Sigmoid colon (tissue), 6 donors: ENCODE measurements at regions not wholly inside any gene's neighbourhood (a gene's known extent, or its start where the extent isn't known, plus 50 kb on each side); places are given as distances from the start of the nearest gene placed in this dataset.

Source experiments
- DNase-seq: peaks from one replicate; pipeline ENCODE4 v3.0.0-alpha.2; 2019
- H3K27ac ChIP-seq, 4 donors: fragments of 200-600 bp; sonication (generic); one replicate each; pipeline ENCODE4 v1.5.1; 2016 to 2019; ENCODE audit warnings: mild to moderate bottlenecking in 1 of 4
- H3K27me3 ChIP-seq, 3 donors: fragments of 200-600 bp; sonication (generic); one replicate each; pipeline ENCODE4 v1.5.1; 2019; ENCODE audit warnings: mild to moderate bottlenecking in 1 of 3
- H3K36me3 ChIP-seq, 4 donors: fragments of 200-600 bp; sonication (generic); one replicate each; pipeline ENCODE4 v1.5.1; 2016 to 2019
- H3K4me1 ChIP-seq, 4 donors: fragments of 200-600 bp; sonication (generic); one replicate each; pipeline ENCODE4 v1.5.1; 2017 to 2019
- H3K4me3 ChIP-seq, 4 donors: fragments of 200-600 bp; sonication (generic); one replicate each; pipeline ENCODE4 v1.5.1; 2017 to 2019; ENCODE audit warnings: mild to moderate bottlenecking in 2 of 4, moderate library complexity in 1 of 4
- H3K9me3 ChIP-seq, 4 donors: fragments of 200-600 bp in 3 of 4; sonication (generic) in 3 of 4; one replicate each; pipeline versions ENCODE4 v1.5.1 to v1.6.1; 2013 to 2019
- EP300 ChIP-seq, 4 donors: sonication (generic); formaldehyde crosslinking; IDR thresholded peaks; one replicate each; pipeline ENCODE4 v1.6.1; 2017; ENCODE audit warnings: antibody characterized with exemption in 4 of 4
- POLR2A ChIP-seq, 2 donors: fragments of 450-650 bp; IDR thresholded peaks; one replicate each; pipeline ENCODE4 v1.6.1; 2016; ENCODE audit warnings: antibody characterized with exemption in 2 of 2, mild to moderate bottlenecking in 2 of 2, moderate library complexity in 2 of 2
- POLR2AphosphoS5 ChIP-seq, 4 donors: sonication (generic); formaldehyde crosslinking; IDR thresholded peaks; one replicate each; pipeline ENCODE4 v1.6.1; 2017; ENCODE audit warnings: antibody characterized with exemption in 4 of 4
- WGBS, 2 donors: extraction: QIAGEN DNeasy Blood & Tissue Kit; methylation state at CpG; one replicate each; pipeline ENCODE4 v1.1.7; 2013; 5-methylcytosine and 5-hydroxymethylcytosine counted together
- intact Hi-C: fragments of 100-400 bp; cut with DNase I; formaldehyde crosslinking; loops from one replicate; pipeline ENCODE4 v1.15.1; 2023
- TF ChIP-seq, protein P1 (sequence below), 4 experiments: fragments of 450-650 bp in 3 of 4; fragments of 200-600 bp in 1 of 4; IDR thresholded peaks; one replicate each; pipeline ENCODE4 v1.5.1; 2016 to 2019; ENCODE audit warnings: antibody characterized with exemption in 4 of 4, mild to moderate bottlenecking in 3 of 4, moderate library complexity in 2 of 4
- donor health status: healthy with polysubstance abuse.
- donor health status: healthy.

DNA sequence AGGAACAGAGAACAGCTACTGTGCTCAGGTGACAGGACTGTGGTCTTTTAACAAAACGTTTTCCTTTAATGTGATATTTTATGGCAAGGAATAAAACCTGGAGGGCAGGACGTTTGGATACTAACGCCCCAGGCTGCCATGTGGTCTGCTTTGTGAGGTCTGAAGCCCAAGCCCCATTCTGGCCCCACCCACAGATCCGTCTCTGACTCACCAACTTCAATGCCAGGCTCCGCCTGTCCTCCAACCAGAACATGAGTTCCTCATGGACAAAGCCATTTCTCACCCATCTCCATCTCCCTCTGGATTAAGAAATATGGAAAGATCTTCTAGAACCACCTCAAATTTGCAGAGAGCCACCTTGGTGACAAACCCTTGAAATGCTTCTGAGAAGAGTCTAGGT, 148.8 kb downstream of the CRYBB2 start:
- H3K9me3 ChIP-seq = no peaks in the 10 kb centered on the region
- DNase-seq = no peak
- H3K36me3 ChIP-seq = peaks cover 0 to 14% (median 2%) of the 10 kb centered on the region in 4 donors
- no peak overlapping the region for H3K4me3 ChIP-seq
- intact Hi-C loops = no loop called here
- no peak overlapping the region for H3K27ac ChIP-seq
- no peaks in the 10 kb centered on the region for H3K27me3 ChIP-seq
- TF ChIP-seq POLR2AphosphoS5 (IDR thresholded peaks at IDR 0.05) (no peak), EP300 (IDR thresholded peaks at IDR 0.05) (no peak), POLR2A (IDR thresholded peaks at IDR 0.05) (no peak)
- TF ChIP-seq, protein P1, sequence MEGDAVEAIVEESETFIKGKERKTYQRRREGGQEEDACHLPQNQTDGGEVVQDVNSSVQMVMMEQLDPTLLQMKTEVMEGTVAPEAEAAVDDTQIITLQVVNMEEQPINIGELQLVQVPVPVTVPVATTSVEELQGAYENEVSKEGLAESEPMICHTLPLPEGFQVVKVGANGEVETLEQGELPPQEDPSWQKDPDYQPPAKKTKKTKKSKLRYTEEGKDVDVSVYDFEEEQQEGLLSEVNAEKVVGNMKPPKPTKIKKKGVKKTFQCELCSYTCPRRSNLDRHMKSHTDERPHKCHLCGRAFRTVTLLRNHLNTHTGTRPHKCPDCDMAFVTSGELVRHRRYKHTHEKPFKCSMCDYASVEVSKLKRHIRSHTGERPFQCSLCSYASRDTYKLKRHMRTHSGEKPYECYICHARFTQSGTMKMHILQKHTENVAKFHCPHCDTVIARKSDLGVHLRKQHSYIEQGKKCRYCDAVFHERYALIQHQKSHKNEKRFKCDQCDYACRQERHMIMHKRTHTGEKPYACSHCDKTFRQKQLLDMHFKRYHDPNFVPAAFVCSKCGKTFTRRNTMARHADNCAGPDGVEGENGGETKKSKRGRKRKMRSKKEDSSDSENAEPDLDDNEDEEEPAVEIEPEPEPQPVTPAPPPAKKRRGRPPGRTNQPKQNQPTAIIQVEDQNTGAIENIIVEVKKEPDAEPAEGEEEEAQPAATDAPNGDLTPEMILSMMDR (IDR thresholded peaks at IDR 0.05) = no peak
- peaks cover 0 to 8% (median 0%) of the 10 kb centered on the region in 4 donors for H3K4me1 ChIP-seq
- 12 to 56% methylated on average over 5 of the region's 5 CpGs for WGBS, 2 donors

DNA sequence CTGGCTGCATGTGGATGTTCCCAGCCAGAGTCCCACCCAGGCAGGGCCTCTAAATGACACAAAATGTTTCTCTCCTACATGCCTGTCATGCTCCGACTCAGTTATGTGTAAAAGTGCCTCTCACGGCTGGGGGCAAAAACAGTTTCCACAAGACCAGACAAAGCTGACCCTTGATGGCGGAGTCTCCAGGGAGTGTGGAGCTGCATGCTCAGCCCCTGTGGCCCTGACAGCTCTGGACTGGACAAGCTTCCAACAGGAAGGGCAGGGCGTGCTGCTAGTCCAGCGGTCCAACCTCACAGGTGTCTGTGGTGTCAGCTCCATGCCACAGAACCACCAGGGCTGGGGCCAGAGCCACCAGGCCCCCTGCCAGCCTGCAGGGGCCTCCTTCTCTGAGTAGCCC, 149.6 kb downstream of the CRYBB2 start:
- Histone ChIP-seq H3K4me1 (peaks cover 0 to 8% (median 0%) of the 10 kb centered on the region in 4 donors), H3K36me3 (peaks cover 0 to 19% (median 2%) of the 10 kb centered on the region in 4 donors), H3K27ac (no peak overlapping the region), H3K27me3 (no peaks in the 10 kb centered on the region), H3K4me3 (no peak overlapping the region), H3K9me3 (no peaks in the 10 kb centered on the region)
- TF ChIP-seq POLR2AphosphoS5 (IDR thresholded peaks at IDR 0.05) (no peak), POLR2A (IDR thresholded peaks at IDR 0.05) (no peak), EP300 (IDR thresholded peaks at IDR 0.05) (no peak)
- TF ChIP-seq, protein P1 (IDR thresholded peaks at IDR 0.05) = no peak
- intact Hi-C loops = no loop called here
- no peak for DNase-seq
- 90 to 94% methylated on average over 5 of the region's 5 CpGs for WGBS, 2 donors

DNA sequence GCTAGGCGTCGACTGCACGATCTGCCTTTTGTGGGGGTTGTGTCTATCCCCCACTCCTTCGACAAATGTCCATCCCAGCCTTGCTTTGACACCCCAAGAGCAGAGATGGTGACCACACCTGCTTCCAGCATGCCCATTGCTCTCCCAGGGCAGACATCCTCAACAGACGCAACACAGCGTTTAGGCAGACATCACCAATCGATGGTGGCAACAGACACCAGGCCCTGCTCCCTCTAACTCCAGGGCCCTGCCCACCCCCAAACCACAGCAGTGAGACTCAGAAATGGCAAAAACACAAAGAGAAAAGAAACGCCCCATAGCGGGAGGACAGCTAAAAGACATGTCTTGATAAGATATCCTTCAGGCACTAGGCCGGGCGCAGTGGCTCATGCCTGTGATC, 150.9 kb downstream of the CRYBB2 start:
- intact Hi-C loops = no loop called here
- peaks cover 0 to 20% (median 2%) of the 10 kb centered on the region in 4 donors for H3K36me3 ChIP-seq
- no peaks in the 10 kb centered on the region for H3K27me3 ChIP-seq
- no peak overlapping the region for H3K4me3 ChIP-seq
- DNase-seq = no peak
- no peaks in the 10 kb centered on the region for H3K9me3 ChIP-seq
- no peak overlapping the region for H3K27ac ChIP-seq
- no peak for TF ChIP-seq EP300 (IDR thresholded peaks at IDR 0.05)
- no peak for TF ChIP-seq POLR2A (IDR thresholded peaks at IDR 0.05)
- TF ChIP-seq, protein P1 (IDR thresholded peaks at IDR 0.05) = no peak
- no peak for TF ChIP-seq POLR2AphosphoS5 (IDR thresholded peaks at IDR 0.05)
- WGBS, 2 donors = 96 to 98% methylated on average over 11 of the region's 11 CpGs
- peaks cover 0 to under 1% (median 0%) of the 10 kb centered on the region in 4 donors for H3K4me1 ChIP-seq

- Histone ChIP-seq H3K4me1 (no peaks in the 10 kb centered on the region), H3K9me3 (no peaks in the 10 kb centered on the region), H3K27me3 (no peaks in the 10 kb centered on the region), H3K27ac (no peak overlapping the region), H3K4me3 (no peak overlapping the region), H3K36me3 (peaks cover 0 to 26% (median 2%) of the 10 kb centered on the region in 4 donors)
- no peak for TF ChIP-seq POLR2A (IDR thresholded peaks at IDR 0.05)
- no peak for TF ChIP-seq POLR2AphosphoS5 (IDR thresholded peaks at IDR 0.05)
- TF ChIP-seq EP300 (IDR thresholded peaks at IDR 0.05) = no peak
- TF ChIP-seq, protein P1 (IDR thresholded peaks at IDR 0.05) = no peak
- DNase-seq = no peak
- WGBS, 2 donors = 94 to 95% methylated on average over 16 of the region's 16 CpGs
- intact Hi-C loops = no loop called here
Observed at GRCh38 chr22:25372000-25372595, 152.7 kb downstream of the CRYBB2 start.

DNA sequence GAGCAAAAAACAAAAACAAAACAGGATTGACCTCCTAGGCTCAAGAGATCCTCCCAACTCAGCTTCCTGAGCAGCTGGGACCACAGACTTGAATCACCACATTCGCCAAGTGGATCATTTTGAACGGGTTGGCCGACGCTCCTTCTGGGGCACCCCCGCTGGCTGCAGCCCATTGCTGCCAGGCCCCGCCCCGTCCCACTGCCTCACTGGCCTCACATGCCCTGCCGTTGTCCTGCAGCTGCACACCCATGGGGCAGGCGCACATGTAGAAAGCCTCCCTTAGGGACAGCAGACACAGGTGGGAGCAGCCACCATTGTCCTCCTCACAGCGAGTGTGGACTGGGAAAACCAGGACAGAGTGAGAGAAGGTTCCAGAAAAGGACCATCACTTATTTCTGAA, 154.5 kb downstream of the CRYBB2 start:
- 89 to 93% methylated on average over 10 of the region's 10 CpGs for WGBS, 2 donors
- no peak for DNase-seq
- no peak overlapping the region for H3K4me3 ChIP-seq
- intact Hi-C loops = no loop called here
- no peak overlapping the region for H3K27ac ChIP-seq
- TF ChIP-seq POLR2AphosphoS5 (IDR thresholded peaks at IDR 0.05) (no peak), EP300 (IDR thresholded peaks at IDR 0.05) (no peak), POLR2A (IDR thresholded peaks at IDR 0.05) (no peak)
- TF ChIP-seq, protein P1 (IDR thresholded peaks at IDR 0.05) = no peak
- H3K36me3 ChIP-seq = peaks cover 0 to 44% (median 7%) of the 10 kb centered on the region in 4 donors
- no peaks in the 10 kb centered on the region for H3K9me3 ChIP-seq
- H3K27me3 ChIP-seq = no peaks in the 10 kb centered on the region
- no peaks in the 10 kb centered on the region for H3K4me1 ChIP-seq
